HG03060 (cell line): ENCODE measurements at regions not wholly inside any gene's neighbourhood (a gene's known extent, or its start where the extent isn't known, plus 50 kb on each side); places are given as distances from the start of the nearest gene placed in this dataset.

Experiments
- ATAC-seq: cut with Tn5 transposase; IDR thresholded peaks from one replicate; pipeline ENCODE4 v1.9.1; 2021; ENCODE audit warnings: low read depth, moderate number of reproducible peaks; ENCODE audit not compliant: unreplicated experiment

DNA sequence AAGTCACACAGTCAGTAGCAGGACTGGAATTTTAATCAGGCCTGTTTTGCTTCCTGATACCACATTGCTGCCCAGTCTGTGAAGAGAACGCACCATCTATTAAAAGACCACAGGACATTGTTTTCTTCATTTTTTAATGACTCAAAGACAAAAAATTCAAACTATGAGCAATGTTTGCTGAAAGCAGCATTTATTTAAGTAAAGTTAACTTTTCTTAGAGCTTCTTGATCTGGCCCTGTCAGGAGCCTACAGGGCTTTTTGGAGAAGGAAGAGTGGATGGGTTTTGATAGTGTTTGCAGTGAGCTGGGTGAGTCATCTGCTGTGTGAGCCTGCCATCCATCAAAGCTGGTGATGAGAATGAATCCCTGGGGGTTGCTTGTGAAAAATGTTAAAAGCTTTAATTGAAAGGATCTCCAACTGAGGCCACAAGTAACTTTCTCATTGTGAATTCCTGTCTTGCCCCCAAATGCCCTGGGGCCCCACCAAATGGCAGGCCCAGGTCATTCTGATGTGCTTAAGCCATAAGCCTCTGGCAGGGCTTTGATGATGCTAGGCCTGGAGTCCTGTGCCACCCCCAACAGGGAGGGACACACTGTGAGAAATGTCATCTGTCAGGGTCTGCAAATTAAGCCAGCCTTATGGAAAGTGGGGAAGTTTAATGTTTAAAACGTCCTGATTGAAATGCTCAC lies 136.2 kb upstream of the PFN2 start:
- ATAC-seq: no peak

DNA sequence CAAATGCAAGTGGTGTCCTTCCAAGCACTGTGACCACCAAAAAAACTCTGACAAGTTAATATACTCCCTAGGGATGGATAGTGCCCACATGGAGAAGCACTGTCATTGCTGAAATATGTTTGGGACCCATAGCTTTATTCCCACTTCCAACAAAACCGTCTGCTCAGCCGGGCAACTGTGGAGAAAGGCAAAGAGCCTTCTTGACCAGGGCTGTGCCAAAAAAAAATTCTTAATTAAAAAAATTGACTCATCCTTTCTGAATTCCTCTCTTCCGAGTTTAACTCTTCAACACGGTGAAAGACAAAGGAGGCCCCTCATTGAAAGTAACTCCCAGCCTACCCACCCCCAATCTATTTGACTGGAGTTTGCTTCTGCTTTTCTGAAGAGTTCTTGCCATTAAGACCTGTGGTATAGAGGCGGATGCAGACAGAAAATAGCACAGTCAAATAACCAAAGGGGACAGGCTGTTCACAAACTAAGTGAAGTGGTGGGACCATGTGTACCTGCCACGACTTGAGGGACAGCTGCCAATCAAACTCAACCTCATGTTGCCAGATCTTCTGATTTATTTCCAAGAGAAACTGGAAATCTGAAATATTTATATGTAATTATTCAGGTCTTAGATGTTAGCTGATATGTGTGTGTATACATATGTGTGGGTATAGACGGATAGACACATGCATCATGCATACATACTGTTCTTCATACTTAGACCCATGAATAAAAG lies 135.4 kb upstream of the PFN2 start:
- ATAC-seq: no peak

DNA sequence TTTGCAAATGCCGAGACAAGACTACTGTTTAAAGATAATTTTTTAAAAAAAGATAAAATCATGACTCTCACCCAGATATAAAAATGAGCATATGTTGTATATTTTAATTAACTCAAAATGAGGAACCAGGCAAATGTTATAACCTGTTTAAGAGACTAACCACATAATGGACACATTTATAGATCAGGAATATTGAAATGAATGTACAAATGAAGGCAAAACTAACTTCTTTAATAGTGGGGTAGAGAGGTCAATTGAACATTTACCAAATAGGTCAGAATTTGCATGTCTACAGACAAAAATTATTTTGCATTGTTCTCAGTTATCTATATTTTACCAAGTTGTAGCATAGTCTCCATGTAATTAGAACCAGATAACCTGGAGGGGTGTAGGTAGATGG lies 134.3 kb upstream of the PFN2 start:
- ATAC-seq: no peak

- no peak for ATAC-seq
These were observed 133.9 kb upstream of the PFN2 start for GRCh38 chr3:150104564-150104963.

DNA sequence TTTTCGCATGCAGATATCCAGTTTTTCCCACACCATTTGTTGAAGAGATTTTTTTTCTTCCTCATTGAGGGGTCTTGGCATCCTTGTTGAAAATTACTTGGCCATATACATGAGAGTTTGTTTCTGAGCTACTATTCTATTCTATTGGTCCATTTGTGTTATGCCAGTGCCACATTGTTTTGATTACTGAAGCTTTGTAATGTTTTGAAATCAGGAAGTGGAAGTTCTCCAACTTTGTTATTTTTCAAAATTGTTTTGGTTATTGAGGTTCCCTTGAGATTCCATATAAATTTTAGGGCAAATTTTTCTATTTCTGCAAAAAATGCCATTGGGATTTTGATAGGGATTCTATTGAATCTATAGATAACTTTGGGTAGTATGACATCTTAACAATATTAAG lies 130.3 kb upstream of the PFN2 start:
- ATAC-seq: no peak

DNA sequence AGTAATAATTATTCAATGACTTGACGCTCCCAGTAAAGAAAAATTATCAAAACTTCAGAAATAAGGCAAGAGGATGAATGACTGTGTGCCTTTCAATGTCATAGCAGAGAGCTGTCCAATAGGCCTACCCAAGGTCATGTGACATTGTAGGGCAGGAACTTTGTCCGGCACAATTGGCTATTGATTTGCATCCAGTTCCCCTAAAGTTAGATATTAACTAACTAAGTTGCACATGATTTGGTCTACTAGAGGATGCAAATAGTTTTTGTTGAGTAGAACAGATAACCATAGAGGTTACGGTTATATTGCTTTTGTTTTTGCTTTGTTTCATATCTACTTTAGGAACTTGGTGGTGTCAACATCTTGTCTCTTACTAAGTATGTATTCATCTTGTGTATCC lies 127.9 kb upstream of the PFN2 start:
- ATAC-seq: no peak

DNA sequence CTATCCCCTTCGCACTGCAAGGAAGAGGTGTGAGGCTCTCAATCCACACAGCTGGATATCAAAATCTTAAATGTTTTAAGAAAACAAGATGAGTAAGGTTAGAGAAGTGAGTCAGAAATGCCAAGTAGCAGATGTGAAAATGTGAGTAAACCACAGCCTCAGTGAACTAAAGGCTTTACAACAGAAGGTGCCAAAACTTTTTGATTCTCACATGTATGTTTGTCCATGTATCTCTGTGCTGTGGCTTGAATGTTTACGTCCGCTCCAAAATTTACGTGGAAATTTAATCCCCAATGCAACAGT lies 126.8 kb upstream of the PFN2 start:
- no peak for ATAC-seq

GRCh38 chr3:150096700-150097587 lies 126.2 kb upstream of the PFN2 start:
- no peak for ATAC-seq

DNA sequence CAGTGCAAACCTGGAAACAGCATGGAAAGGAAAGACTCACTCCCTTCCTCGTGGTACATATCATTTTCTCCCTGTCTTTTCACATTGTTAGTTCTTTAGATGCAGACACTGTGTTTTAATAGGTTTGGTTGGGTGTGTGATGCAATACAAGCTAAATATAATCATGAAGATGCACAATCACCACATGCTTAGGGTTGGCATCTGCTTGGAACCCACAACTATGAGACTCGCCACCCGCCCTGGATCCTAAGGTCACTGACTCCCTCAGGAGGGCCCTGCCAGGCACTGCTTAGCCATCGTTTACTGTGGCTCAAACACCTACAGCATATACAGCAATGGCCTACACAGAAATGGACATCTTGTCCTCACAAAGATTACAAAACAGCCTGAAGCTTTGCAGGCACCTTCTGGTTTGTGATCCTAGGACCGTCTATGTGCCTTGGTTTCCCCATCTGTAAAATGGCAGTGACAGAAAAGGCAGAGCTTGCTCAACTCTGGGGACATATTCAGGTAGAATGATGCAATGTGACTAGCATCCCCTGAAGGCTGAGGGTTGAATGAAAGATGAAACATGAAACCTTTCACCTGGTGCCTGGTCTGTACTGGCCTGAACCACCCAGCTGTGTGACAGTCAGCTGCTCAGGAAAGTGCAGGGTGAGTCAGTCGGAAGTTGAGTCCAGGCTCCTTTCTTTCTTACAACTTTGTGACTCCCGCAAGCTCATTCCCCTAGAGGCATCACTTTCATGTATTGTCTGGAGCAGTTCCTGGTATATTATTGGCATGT lies 123.6 kb upstream of the PFN2 start:
- no peak for ATAC-seq

GRCh38 chr3:150091626-150092025 lies 120.9 kb upstream of the PFN2 start:
- ATAC-seq: no peak

GRCh38 chr3:150090877-150091276 lies 120.2 kb upstream of the PFN2 start:
- ATAC-seq: no peak

GRCh38 chr3:150090006-150090405 lies 119.3 kb upstream of the PFN2 start:
- no peak for ATAC-seq

GRCh38 chr3:150084128-150084527 lies 113.4 kb upstream of the PFN2 start:
- ATAC-seq: no peak

DNA sequence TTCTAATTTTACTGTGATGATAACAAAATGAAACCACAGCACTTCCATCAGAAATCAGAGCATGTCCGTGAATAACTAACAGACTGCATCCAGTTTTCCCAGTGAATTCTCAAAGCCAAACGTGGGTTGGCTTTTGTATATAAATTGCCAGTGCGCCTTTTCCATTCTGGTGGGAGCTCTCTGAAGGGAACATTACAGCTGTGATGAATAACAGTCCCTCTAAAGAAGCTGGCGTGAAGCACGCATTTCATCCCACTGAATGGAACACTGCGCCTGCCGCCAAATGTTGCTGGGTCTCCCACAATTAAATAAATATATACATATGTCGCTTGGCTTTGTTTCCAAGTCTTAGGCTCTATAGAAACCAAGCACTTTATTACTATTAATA lies 113.0 kb upstream of the PFN2 start:
- ATAC-seq: no peak

DNA sequence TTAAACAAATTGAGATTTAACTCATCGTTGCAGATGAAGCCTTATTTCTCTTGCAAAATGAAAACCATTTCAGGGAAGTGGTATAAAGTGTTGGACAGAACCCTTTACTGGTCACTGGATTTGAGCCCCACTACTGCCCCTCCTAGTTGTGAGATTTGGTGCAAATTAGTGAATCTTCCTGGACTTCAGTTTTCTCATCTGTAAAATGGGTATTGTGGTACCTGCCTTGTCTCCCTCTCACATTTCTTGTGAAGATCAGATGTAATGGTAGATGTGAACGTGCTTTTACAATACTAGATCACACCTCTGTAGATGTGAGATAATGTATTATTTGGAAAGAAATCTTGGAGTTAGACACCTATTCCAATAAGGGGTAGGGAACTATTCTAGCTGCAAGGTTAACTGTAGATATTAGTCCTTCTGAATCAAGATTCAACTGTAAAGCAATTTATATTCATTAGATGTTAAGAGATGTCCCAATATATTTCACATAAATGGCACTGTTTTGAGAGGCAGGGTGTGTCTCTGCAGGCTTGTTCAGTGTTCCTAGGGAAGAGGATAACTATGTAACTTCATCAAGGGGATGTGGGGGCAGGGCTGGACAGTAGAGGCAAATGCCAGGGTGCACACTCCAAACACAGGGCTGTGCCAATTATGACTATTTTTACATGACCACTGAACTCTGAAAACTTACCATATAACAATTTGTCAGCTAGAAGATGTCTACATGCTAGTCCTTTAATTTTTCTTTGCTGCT lies 112.4 kb upstream of the PFN2 start:
- no peak for ATAC-seq

- ATAC-seq: no peak
These were observed 110.4 kb upstream of the PFN2 start for GRCh38 chr3:150081084-150081483.

DNA sequence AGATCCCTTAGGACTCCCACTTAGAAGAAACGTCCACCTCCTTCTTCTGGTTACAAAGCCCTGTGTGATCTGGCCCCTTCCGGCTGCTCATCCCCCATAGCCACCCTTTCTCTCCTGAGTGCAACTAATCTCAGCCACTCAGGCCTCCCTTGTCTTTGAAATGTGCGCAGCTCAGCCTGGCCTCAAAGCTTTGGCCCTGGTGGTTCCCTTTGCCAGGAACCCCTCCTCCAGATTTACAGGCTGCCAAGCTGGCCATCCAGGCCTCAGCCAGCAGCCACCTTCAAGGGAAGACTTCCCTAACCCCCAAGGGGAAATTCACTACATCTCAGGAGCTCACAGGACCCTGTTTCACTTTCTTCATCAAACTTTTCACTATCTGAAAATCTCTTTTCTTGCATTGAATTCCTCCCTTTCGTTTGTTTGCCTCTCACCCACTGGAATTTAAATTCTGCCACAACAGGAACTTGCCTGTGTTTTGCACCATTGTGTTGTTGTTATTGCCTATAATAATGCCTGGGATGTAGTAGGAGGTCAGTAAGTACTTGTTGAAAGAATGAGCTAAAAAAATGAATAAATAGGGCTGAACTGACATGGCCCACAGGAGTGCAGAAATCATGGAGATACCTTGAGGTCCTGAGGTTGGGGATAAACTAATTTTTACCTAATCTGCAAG lies 109.5 kb upstream of the PFN2 start:
- ATAC-seq: no peak

DNA sequence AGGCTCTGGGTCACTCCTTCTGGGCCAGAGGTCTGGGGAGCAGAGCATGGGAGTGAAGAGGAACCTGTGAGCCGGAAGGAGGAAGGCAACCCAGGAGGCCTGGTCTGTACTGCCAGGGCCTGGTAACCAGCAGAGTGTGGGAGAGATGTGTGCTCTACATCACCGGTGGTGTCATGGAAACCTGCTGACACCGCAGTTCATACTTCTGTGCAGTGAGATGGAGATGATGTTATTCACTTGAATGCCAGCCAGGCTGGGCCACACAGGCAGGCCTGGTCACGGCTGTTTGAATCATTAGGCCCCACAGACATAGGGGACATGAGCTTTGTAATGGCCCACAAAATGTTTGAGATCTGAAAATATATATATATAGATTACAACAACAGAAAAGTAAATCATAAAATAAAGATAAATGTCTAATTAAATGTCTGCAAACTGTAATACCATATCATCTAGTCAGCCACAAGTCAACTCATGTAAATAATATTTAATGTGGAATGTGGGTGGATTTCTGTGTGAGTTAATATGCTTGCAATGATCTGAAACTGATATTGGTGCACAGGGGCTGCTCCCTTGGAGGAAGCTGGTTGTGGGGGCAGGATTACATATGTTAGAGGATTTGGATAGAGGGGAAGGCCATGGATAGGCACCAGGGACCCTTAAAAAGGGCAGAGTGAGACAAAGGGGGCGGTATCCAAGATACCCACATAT lies 108.5 kb upstream of the PFN2 start:
- ATAC-seq: no peak
